GM12891 (cell line): ENCODE measurements at regions not wholly inside any gene's neighbourhood (a gene's known extent, or its start where the extent isn't known, plus 50 kb on each side); places are given as distances from the start of the nearest gene placed in this dataset.

Experiments
- DNase-seq: peaks from one replicate; pipeline ENCODE4 v3.0.0; 2011; ENCODE audit warnings: low spot score; ENCODE audit not compliant: insufficient read length
- FAIRE-seq: peaks from 2 replicates; lab custom pipeline; 2011; peaks lifted over from hg19 to GRCh38; lab: Jason Lieb, UNC
- PAX5 ChIP-seq: IDR thresholded peaks from 2 replicates; pipeline ENCODE4 v1.6.1; 2011; ENCODE audit warnings: low read length, moderate library complexity, mild to moderate bottlenecking; ENCODE audit not compliant: insufficient read depth, severe bottlenecking
- POLR2A ChIP-seq: IDR thresholded peaks from 2 replicates; pipeline ENCODE4 v1.6.1; 2011; ENCODE audit warnings: low read depth, low read length, control low read depth
- POLR2AphosphoS5 ChIP-seq: IDR thresholded peaks from 2 replicates; pipeline ENCODE4 v1.6.1; 2011; ENCODE audit warnings: low read depth, low read length, control low read depth
- POU2F2 ChIP-seq: IDR thresholded peaks from 2 replicates; pipeline ENCODE4 v1.6.1; 2011; ENCODE audit warnings: low read depth, mild to moderate bottlenecking, control low read depth, low read length, moderate library complexity
- SPI1 ChIP-seq: IDR thresholded peaks from 2 replicates; pipeline ENCODE4 v1.6.1; 2011; ENCODE audit warnings: low read depth, low read length, control low read depth
- TAF1 ChIP-seq: IDR thresholded peaks from 2 replicates; pipeline ENCODE4 v1.6.1; 2011; ENCODE audit warnings: low read depth, low read length, control low read depth

DNA sequence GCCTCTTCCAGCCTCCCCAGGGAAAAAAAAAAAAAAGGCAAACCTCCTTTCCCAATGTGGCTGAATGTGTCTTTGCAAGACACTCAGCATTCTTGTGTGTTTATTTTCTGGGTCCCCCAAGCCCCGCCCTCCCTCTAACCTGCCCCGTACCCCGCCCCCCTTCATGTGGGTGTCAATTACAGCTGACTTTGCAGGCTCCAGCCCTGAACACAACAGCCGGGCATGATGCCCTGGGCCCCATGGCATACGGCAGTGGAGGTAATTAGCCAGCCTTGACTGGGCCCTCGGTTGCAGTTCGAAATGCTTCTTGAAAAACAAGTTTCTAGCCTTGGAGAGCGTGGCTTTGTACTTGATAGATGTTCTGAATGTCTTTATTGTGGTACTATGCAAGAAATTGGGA, 354.7 kb upstream of the RBFOX1 start:
- no peak for TF ChIP-seq PAX5
- no peak for TF ChIP-seq TAF1
- TF ChIP-seq SPI1: no peak
- TF ChIP-seq POLR2A: no peak
- no peak for TF ChIP-seq POLR2AphosphoS5
- TF ChIP-seq POU2F2: no peak
- DNase-seq (no peak), FAIRE-seq (no peak)

DNA sequence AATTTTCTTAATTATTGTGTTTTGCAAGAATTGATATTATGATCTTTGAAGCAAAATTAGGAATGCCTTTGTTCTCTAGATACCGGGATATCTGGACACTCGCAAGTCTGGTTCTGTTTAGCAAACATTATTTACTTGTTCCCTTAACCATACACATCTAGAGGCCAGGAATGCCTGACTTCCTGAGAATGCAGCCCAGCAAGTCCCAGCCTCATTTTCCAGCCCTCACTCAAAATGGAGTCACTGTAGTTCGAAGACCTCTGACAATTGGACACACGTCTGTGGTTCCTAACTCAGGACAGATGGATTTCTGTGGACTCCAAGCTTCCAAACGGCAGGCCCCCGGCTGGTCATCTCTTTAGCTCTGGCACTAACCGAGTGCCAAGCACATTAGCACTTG, 355.4 kb upstream of the RBFOX1 start:
- no peak for DNase-seq
- no peak for FAIRE-seq
- TF ChIP-seq POLR2AphosphoS5 (no peak), POU2F2 (no peak), POLR2A (no peak)

DNA sequence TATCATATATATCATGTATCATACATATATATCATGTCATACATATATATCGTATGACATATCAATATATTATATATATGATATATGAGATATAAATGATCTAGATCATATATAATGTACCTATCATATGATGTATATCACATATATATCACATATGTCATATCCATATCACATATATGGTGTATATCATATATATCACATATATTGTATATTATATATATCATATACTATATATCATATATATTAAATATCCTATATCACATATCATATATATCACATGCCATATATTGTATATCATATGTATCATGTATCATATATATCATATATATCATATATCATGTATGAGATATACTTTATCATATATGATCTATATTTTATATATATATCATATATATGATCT, 355.9 kb upstream of the RBFOX1 start:
- no peak for FAIRE-seq

DNA sequence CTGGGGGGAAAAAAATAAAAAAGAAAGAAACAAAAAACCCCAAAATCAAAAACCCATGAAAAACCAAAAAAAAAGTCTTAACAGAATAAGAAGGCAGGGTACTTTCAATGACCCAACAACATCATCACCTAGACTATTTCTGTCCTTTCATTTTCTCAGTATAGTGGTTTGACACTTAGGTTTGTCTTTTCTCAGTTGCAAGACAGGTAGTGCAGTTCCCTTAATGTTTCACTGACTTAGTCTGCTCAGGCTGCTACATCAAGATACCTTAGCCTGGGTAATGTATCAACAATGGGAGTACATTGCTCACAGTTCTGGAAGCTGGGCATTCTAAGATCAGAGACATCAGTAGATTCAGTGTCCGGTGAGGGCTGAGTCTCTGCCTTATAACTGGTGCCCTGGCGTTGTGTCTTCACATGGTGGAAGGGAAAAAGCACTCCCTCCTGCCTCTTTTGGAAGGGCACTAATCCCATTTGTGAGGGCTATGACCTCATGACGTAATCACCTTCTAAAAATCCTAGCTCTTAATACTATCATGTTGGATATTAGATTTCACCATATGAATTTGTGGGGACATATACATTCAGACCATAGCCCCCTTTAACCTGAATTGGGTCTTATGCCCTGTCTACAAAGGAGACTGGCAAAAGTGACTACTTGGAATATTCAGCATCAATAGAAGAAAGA, 362.3 kb upstream of the RBFOX1 start:
- no peak for FAIRE-seq
- no peak for TF ChIP-seq TAF1
- TF ChIP-seq SPI1: no peak
- TF ChIP-seq POLR2A: no peak
- TF ChIP-seq POU2F2: no peak
- no peak for TF ChIP-seq POLR2AphosphoS5
- no peak for TF ChIP-seq PAX5
- no peak for DNase-seq

More for the DNA sequence above, 355.9 kb upstream of the RBFOX1 start:
- TF ChIP-seq PAX5: no peak
- TF ChIP-seq SPI1: no peak
- no peak for TF ChIP-seq POLR2AphosphoS5
- no peak for TF ChIP-seq TAF1
- TF ChIP-seq POLR2A: no peak
- TF ChIP-seq POU2F2: no peak
- no peak for DNase-seq

DNA sequence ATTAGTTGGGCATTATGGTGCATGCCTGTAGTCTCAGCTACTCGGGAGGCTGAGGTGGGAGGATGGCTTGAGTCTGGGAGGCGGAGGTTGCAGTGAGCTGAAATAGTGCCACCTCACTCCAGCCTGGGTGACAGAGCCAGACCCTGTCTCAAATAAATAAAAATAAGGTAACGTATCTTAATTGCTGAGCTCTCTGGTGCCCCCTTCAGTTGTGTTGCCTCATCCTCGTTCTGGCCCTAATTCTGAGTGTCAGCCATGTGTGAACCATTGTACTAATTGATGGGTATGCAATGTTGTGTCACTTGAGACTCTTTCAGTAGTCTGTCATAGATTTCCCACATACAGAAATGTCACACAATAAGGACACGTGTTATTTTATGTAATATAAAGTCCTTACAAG, 363.1 kb upstream of the RBFOX1 start:
- no peak for DNase-seq
- FAIRE-seq: no peak
- TF ChIP-seq TAF1 (no peak), POLR2A (no peak), POU2F2 (no peak), POLR2AphosphoS5 (no peak), PAX5 (no peak), SPI1 (no peak)

DNA sequence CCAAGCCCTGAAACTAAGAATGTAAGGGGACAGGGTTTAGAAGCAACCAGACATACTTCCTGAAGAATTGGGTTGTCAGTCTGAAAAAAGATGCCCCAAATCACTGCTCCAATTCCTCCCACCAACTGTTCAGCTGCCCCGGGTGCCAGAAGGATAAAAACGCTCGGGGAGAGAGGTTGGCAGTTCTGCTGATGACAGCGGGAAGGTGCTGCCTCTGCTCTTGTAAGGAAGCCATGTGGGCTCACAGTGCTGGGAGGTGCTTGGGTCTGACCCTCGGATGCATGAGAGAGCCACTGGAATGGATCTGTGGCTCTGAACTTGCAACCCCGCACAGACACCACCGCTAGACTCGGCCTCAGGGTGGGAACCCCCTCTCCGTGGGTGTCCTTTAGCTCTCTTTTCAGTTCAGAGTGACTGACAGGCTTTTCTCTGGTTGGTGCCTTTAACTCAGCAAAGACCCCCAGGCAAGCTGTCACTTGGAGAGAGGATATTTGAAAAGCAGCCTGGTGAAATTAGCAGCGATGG, 364.8 kb upstream of the RBFOX1 start:
- no peak for FAIRE-seq
- DNase-seq: no peak
- no peak for TF ChIP-seq SPI1

DNA sequence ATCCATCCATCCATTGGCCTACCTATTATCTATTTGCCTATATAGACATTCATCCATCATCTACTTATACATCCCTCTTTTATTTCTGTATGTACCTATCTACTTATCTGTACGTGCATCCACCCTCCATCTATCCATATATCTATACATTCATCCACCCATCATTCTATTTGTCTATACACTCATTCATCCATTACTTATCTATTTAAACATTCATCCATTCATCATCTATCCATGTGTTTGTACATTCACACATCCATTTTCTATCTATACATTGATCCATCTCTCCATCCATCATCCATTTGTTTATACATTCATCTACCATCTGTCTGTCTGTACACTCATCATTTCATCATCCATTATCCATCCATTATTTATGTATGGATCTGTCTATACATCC, 365.7 kb upstream of the RBFOX1 start:
- TF ChIP-seq SPI1 (no peak), POLR2AphosphoS5 (no peak), PAX5 (no peak), POLR2A (no peak), TAF1 (no peak), POU2F2 (no peak)
- FAIRE-seq (no peak), DNase-seq (no peak)

DNA sequence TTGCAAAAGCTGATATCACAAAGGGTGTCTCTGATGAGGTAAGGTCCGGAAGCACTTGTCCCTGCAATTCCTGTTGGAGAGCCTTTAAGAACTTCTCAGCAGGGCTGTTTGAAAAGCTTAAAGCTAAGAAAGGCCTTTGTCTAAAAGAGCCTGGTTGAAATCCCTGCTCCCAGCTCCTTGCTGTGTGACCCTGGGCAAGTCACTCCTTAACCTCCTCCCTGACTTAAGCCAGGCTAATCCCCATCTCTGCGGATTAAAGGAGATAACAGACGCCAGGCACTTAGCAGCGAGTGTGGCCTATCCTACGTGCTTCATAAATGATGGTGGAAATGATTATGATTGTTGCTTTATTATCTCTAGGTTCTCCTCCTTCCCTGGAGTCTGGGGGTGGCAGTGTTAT, 368.0 kb upstream of the RBFOX1 start:
- FAIRE-seq (no peak), DNase-seq (no peak)
- TF ChIP-seq POLR2AphosphoS5 (no peak), SPI1 (no peak), TAF1 (no peak), POU2F2 (no peak), PAX5 (no peak), POLR2A (no peak)

DNA sequence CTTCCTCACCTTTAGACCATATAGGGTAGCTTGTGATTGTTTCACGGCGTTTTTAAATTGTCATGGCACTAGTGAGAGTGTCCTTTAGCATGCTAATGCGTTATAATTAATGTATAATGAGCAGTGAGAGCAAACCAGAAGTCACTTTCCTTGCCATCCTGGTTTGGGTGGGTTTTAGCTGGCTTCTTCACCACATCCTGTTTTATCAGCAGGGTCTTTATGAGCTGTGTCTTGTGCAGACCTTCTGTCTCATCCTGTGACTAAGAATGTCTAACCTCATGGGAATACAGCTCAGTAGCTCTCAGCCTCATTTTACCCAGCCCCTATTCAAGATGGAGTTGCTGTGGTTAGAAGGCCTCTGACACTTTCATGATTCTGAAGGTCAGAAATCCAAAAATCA, 370.9 kb upstream of the RBFOX1 start:
- FAIRE-seq (no peak), DNase-seq (no peak)
- TF ChIP-seq POLR2A (no peak), TAF1 (no peak)

DNA sequence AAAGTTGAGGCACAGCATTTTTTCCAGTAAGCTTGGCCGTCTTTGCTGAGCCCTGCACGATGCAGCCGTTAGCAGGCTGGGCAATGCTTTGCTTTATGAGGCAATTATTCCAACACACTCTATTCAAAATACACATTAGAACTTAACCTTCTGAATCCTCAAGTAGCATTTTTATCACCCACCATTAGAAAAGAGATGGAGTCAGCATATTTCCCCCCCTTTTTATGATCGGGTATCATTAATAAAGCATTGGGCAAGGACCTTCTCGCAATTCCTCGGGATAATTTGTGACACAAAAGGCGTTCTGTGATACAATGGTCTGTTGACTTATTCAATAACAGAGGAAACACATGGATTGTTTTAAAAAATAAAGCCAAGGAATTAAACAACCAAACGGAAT, 374.5 kb upstream of the RBFOX1 start:
- no peak for TF ChIP-seq SPI1
- no peak for TF ChIP-seq POLR2A
- TF ChIP-seq POU2F2: no peak
- TF ChIP-seq POLR2AphosphoS5: no peak
- no peak for TF ChIP-seq TAF1
- no peak for TF ChIP-seq PAX5
- FAIRE-seq (no peak), DNase-seq (no peak)
